ENCODE measurements at regions not wholly inside any gene's neighbourhood (a gene's known extent, or its start where the extent isn't known, plus 50 kb on each side); places are given as distances from the start of the nearest gene placed in this dataset.
"Not testable (repeated sequence)": the region's sequence is repeated elsewhere in the genome, so short reads cannot be mapped to it uniquely, and the experiment has no call there.

DNA sequence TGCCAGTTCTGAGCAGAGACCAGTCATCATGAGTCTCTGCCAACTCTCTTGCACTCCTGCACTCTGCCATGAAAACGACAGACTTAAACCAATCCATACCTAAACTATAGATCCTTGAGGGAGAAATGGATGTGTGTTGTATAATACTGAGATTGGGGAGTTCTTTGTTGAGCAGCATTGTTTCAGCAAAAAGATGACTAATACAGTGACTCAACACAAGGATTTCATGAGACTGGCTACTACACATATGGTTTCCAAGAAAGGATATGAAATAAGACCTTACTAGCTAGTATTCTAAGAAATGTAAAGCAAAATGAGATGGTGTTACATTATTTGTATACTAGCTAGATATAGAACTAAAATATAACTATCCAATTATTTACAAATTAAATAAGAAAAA lies 53.5 kb upstream of the SEC22B start:
- not testable (repeated sequence) for H3K36me3 ChIP-seq (ENCODE audit: insufficient read depth, low read length); H3K4me1 ChIP-seq (ENCODE audit: insufficient read depth, low read length, poor library complexity, severe bottlenecking); H3F3A ChIP-seq (ENCODE audit: low read depth); H3K27me3 ChIP-seq (ENCODE audit: insufficient read depth, low read length, poor library complexity, severe bottlenecking); H3K9me2 ChIP-seq (replicated peaks; ENCODE audit: low read depth, low read length); H3K9me3 ChIP-seq (ENCODE audit: insufficient read depth, low read depth, low read length); H3K79me2 ChIP-seq (ENCODE audit: insufficient read depth, low read length); H2AFZ ChIP-seq (ENCODE audit: low read length); H3K4me3 ChIP-seq (ENCODE audit: low read length, poor library complexity, severe bottlenecking); H3K4me2 ChIP-seq (ENCODE audit: low read depth, low read length, poor library complexity, severe bottlenecking); H4K20me1 ChIP-seq (ENCODE audit: insufficient read depth, low read length, poor library complexity, severe bottlenecking); H3K9ac ChIP-seq (ENCODE audit: low read depth, low read length, poor library complexity, severe bottlenecking)

All from Loucy (cell line).